ENCODE measurements at regions not wholly inside any gene's neighbourhood (a gene's known extent, or its start where the extent isn't known, plus 50 kb on each side); places are given as distances from the start of the nearest gene placed in this dataset.

DNA sequence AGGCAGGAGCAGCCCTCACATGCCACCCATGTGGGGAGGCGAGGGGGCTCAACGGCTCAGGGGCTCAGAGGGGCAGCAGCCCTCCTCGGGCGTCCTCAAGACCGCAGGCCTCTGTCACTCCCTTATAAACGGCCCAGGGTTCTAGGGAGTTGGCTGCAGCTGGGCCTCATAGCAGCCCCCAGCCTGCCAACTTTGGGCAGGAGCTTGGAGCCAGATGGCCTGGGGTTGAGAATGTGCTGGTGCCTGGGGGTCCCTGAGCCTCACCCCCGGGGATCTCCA, 51.0 kb upstream of the RNU6ATAC start:
- no peak for TF ChIP-seq POLR2A (IDR thresholded peaks at IDR 0.05)
- TF ChIP-seq, protein P1, sequence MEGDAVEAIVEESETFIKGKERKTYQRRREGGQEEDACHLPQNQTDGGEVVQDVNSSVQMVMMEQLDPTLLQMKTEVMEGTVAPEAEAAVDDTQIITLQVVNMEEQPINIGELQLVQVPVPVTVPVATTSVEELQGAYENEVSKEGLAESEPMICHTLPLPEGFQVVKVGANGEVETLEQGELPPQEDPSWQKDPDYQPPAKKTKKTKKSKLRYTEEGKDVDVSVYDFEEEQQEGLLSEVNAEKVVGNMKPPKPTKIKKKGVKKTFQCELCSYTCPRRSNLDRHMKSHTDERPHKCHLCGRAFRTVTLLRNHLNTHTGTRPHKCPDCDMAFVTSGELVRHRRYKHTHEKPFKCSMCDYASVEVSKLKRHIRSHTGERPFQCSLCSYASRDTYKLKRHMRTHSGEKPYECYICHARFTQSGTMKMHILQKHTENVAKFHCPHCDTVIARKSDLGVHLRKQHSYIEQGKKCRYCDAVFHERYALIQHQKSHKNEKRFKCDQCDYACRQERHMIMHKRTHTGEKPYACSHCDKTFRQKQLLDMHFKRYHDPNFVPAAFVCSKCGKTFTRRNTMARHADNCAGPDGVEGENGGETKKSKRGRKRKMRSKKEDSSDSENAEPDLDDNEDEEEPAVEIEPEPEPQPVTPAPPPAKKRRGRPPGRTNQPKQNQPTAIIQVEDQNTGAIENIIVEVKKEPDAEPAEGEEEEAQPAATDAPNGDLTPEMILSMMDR (IDR thresholded peaks at IDR 0.05): no peak
